HG03378 (cell line): ENCODE measurements at regions not wholly inside any gene's neighbourhood (a gene's known extent, or its start where the extent isn't known, plus 50 kb on each side); places are given as distances from the start of the nearest gene placed in this dataset.

Source experiments
- ATAC-seq: cut with Tn5 transposase; IDR thresholded peaks from one replicate; pipeline ENCODE4 v1.9.1; 2021; ENCODE audit warnings: mild to moderate bottlenecking, moderate library complexity; ENCODE audit not compliant: unreplicated experiment

GRCh38 chr3:148254402-148254801, 443.3 kb upstream of the AGTR1 start:
- no peak for ATAC-seq

DNA sequence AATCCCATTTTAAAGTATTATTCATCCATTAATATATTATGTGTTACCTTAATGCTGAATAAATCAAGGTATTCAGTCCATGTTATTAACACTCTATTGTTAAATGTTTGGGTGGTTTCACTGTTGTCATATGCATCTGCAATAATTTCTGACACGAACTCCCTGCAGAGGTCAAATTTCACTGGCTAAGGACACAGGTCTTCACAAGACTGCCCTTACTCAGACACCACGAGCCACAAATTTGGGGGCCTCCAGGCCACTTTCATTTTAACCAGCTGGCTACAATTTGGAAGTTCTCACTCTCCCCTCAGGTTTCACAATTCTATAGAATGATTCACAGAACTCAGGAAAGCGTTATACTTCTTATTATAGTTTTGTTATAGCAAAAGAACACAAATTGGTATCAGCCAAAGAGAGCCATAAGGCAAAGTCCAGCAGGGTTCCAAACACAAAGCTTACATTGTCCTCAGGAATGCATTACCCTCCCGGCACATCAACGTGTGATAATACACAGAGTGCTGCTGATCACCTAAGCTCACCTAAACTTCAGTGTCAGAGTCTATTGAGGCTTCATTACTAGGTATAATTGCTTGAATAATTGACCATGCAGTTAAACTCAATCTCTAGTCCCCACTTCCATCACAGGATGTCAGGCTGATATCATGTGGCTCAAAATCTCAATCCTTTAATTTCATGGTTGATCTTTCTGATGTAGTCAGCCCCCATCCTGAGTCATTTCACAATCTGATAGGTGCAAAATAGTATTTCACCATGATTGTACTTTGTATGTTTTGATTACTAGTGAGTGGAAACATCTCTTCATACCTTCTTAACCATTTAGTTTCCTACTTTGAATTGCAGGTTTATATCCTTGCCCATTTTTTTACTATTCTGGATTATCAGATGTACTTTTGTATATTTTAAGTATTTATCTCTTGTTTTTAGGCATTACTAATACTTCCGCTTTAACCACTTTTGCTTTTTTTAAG, 441.4 kb upstream of the AGTR1 start:
- no peak for ATAC-seq

DNA sequence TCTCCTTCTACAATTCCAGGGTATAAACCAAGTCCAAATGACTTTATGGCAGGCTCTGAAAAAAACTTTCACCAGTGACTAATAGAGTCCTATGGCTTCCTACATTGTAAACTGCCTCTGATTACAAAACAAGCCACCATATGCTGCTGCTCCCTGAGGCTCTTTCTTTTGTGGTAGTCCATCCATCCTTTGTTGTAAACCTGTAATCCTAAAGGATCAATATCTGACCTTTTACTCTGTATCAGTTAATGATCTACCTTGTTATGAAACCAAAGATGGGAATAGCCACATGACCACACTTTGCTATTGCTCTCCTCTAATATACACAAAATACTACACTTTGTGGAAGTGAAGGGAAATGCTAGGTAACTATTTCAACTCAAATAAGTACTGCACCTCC, 434.7 kb upstream of the AGTR1 start:
- ATAC-seq: no peak

DNA sequence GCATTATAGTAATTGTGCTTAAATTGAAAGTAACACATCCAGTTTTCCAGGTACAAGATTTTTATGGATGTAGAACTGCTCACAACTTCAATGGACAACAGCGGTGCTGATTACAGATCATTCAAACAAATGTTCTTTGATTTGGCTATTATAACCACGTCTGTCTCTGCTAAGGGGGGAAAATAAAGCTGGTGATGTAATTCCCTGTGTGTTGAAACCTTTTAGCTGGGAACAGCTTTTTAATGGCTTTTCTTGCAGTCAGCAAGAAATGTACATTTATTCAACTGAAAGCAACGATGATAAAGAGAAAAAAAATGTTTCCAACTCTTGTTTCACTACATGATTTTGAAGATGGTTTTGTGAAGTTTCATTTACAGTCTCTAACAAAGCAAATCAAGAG, 431.9 kb upstream of the AGTR1 start:
- no peak for ATAC-seq

GRCh38 chr3:148266341-148266740, 431.4 kb upstream of the AGTR1 start:
- ATAC-seq: no peak

DNA sequence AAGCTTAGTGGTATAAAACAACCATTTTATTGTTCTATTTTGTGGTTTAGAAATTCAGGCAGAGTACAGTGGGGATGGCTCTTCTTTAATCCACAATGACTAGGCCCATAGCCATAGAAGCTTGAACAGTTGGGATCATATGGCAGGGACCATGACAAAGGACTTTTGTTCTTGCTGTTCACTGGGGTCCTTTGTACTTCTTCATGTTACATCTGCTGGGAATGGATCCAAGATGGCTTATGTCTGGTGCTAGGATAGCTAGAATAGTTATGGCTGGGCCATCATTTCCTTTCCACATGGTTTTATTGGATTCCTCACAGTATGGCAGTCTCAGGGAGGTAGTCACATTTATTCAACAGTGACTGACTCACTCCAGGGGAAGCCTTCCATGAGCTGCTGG, 427.9 kb upstream of the AGTR1 start:
- ATAC-seq: no peak

GRCh38 chr3:148280623-148281242, 417.0 kb upstream of the AGTR1 start:
- ATAC-seq: no peak

- ATAC-seq: no peak
Measured at GRCh38 chr3:148289159-148289558, 408.5 kb upstream of the AGTR1 start.

- ATAC-seq: no peak
Measured at GRCh38 chr3:148297013-148297412, 400.7 kb upstream of the AGTR1 start.

DNA sequence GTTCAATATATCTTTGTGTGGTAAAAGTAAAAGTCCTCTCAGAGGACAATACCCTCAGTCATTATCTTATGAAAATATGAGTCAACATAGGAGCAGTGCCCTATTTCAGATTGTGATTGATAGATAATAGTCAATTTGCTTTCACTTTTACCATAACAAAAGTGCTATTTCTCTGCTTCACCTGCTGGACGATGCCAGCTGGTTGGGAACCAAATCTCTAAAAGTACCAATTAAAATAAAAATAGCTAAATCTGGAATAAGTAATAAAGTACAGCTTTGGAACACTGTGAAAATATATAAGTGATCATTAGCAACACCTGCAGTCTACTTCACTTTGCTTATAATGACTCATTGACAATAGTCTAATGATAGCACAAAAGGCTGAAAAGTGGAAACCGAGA, 390.3 kb upstream of the AGTR1 start:
- peak; percentile 83 for ATAC-seq

DNA sequence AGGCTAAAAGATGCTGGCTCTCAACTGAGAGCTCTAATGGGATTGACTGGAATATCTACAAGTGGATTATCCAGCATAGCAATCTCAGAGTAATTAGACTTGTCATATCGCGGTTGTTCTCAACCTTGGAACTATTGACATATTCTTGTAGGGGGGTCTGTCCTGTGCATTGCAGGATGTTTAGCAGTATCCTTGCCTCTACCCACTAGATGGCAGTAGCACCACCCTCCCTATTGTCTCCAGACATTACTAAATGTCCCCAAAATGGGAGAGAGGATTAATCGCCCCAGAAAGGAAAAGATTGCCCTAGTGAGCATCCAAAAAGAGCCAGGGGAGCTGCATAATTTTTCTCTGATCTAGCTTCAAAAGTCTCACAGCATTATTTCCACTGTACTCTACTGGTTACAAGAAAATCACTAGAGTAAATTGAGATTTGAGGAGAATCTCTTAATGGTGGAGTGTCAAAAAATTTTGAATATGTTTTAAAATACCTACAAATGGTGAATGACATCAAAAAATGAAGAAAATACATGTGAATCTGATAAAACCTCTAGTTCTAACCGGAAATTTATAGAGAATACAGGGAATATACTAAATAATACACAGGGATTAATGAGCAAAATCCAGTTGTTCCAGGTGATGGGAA, 388.2 kb upstream of the AGTR1 start:
- ATAC-seq: peak; percentile 85

DNA sequence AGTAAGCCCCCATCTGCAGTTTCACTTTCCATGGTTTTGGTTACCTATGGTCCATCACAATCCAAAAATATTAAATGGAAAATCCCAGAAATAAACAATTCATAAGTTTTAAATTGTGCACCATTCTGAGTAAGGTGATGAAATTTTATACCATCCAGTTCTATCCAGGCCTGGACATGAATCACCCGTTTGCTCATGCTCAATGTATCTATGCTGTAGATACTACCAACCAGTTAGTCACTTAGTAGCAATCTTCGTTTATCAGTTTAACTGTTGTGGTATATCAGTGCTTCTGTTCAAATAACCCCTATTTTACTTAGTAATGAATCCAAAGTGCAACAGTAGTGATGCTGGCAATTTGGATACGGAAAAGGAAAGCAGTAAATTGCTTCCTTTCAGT, 381.9 kb upstream of the AGTR1 start:
- no peak for ATAC-seq

DNA sequence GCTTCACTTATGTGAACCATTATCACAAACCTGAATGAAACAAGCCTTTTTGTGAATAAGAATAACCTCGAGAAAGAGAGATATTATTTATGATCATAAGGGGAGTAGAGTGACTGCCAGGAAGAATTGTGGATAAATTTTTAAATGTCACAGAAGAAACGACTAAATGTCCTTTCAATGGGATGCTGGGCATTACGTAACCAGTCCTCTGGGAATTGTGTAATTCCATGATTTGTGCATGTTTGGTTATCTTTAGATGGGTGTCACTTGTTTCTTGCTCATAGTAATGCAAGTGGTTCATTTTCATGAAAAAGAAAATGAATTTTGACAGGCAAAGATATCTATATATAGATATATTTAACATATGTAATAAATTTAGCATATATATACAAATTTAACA, 379.5 kb upstream of the AGTR1 start:
- ATAC-seq: no peak

DNA sequence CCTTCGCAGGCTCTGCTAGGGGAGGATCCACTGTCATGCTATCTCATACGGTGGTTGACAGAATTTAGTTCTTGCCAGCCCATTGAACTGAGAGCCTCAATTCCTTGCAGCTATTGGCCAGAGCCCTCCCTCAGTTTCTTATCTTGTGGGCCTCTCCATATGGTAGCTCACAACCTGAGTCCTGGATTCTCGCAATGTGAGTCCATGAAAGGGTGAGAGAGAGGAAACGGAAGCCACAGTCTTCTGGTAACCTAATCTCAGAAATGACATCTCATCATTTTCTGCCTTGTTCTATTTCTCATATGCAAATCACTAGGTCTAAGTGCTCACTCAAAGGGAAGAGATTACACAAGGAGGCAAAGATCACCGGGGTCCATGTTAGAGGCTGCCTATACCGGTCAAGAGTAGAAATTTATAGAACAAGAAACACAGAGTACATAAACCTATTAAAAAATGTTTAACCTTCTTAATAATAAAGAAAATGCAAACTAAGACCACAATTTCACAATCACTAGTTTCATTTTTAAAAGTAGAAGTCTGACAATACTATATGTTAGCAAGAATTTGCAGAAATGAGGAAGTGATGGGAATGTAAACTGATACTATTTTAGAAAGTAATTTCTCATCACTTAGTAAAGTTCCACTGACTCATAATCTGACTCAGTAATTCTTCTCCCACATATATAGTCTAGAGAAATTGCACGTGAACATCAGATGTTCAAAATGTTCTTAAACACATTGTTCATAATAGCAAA, 378.4 kb upstream of the AGTR1 start:
- ATAC-seq: peak; percentile 96

- no peak for ATAC-seq
Measured at GRCh38 chr3:148319960-148320359, 377.7 kb upstream of the AGTR1 start.

GRCh38 chr3:148329481-148330235, 368.0 kb upstream of the AGTR1 start:
- no peak for ATAC-seq

DNA sequence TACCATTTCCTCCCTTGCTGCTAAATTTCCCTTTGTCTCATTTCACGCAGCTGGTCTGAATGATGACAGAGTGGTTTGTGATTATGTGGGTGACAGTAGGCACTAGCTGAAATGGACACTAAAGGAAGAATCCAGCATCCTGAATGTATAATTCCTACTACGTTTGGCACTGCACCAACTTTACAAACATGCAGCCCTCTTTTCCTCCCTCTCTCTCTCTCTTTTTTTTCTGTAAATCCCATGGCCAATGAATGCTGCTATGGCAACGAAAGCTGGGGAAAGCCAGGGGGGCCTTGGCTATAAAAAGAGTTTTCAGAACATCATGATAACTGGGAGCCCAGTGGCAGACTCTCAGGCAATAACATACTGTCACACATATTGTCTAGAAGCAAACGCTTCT, 367.2 kb upstream of the AGTR1 start:
- ATAC-seq: no peak

DNA sequence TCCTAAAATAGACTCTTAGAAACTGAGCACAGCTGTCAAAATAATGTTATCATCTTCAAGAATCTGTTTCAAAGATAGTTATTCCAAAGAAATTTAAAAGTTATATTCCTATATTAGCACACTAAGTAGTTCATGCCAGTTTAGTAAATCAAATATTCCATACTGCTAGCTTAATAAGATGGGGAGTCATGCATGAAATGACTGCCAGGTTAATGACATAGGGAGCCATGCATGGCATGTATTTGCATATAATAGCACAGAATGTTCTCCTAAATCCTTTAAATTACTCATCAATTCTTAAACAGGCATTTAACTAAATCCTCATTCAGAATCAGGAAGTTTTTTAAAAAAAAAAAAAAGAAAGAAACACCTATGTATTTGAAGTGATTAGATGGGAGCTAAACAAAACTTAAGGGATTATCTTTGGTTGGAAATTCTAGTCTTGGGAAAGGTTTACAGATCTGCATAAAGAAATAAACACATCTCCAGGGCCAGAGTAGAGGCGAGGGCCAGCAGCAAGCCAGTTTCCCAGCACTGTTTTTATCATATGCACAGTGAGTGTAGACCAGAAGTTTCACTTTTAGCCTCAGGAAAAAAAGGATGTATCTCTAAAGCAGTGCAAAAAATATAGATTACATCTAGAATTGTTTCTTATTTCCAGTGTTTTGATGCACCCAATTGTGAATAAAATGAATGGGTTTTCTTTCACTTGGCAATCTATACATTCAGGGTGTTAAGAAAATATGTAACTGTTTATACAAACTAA, 366.4 kb upstream of the AGTR1 start:
- ATAC-seq: peak; percentile 58

GRCh38 chr3:148332509-148332908, 365.2 kb upstream of the AGTR1 start:
- ATAC-seq: no peak

DNA sequence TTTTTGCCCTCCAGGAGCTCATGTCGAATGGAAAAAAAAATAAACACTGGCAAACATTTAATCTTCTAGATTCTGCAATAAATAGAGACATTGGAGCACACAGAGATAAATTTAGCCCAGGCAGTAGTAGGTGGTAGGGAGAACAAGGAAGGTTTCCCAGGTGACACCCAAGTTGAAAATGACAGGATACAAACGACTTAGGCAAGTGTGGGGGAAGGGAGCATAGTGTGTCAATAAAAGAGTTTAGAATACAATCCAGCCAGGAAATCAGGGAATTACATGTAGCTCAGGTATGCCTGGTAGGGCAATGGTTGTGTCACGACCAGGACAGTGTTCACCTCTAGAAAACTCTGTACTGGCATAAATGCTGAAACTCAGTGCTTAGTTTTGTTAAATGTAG, 364.6 kb upstream of the AGTR1 start:
- no peak for ATAC-seq
